Islet of Langerhans (tissue), 1 donor: ENCODE measurements at regions not wholly inside any gene's neighbourhood (a gene's known extent, or its start where the extent isn't known, plus 50 kb on each side); places are given as distances from the start of the nearest gene placed in this dataset.
"Not testable (repeated sequence)": the region's sequence is repeated elsewhere in the genome, so short reads cannot be mapped to it uniquely, and the experiment has no call there.

ENCODE experiments used
- FAIRE-seq: peaks from one replicate; lab custom pipeline; 2011; peaks lifted over from hg19 to GRCh38; lab: Jason Lieb, UNC

GRCh38 chr16:13471036-13471435 is 448.9 kb upstream of the ERCC4 start:
- no peak for FAIRE-seq

- FAIRE-seq: no peak
Observed at GRCh38 chr16:13478991-13479390, 441.0 kb upstream of the ERCC4 start.

- FAIRE-seq: no peak
Observed at GRCh38 chr16:13479549-13479948, 440.4 kb upstream of the ERCC4 start.

- no peak for FAIRE-seq
Observed at GRCh38 chr16:13480801-13481200, 439.2 kb upstream of the ERCC4 start.

- no peak for FAIRE-seq
Observed at GRCh38 chr16:13483121-13483520, 436.8 kb upstream of the ERCC4 start.

GRCh38 chr16:13489416-13489815 is 430.5 kb upstream of the ERCC4 start:
- not testable (repeated sequence) for FAIRE-seq

- no peak for FAIRE-seq
Observed at GRCh38 chr16:13492046-13492445, 427.9 kb upstream of the ERCC4 start.

- FAIRE-seq: no peak
Observed at GRCh38 chr16:13503960-13504635, 415.9 kb upstream of the ERCC4 start.

- no peak for FAIRE-seq
Observed at GRCh38 chr16:13507530-13507929, 412.4 kb upstream of the ERCC4 start.

GRCh38 chr16:13510425-13511151 is 409.4 kb upstream of the ERCC4 start:
- no peak for FAIRE-seq

- no peak for FAIRE-seq
Observed at GRCh38 chr16:13517841-13518240, 402.1 kb upstream of the ERCC4 start.

GRCh38 chr16:13519871-13520270 is 400.1 kb upstream of the ERCC4 start:
- no peak for FAIRE-seq

GRCh38 chr16:13521356-13521755 is 398.6 kb upstream of the ERCC4 start:
- FAIRE-seq: no peak

- no peak for FAIRE-seq
Observed at GRCh38 chr16:13527332-13527731, 392.6 kb upstream of the ERCC4 start.

- no peak for FAIRE-seq
Observed at GRCh38 chr16:13528691-13529090, 391.3 kb upstream of the ERCC4 start.

GRCh38 chr16:13529193-13529982 is 390.6 kb upstream of the ERCC4 start:
- no peak for FAIRE-seq

GRCh38 chr16:13540771-13541170 is 379.2 kb upstream of the ERCC4 start:
- no peak for FAIRE-seq

GRCh38 chr16:13542284-13542683 is 377.7 kb upstream of the ERCC4 start:
- FAIRE-seq: no peak

GRCh38 chr16:13543850-13544249 is 376.1 kb upstream of the ERCC4 start:
- no peak for FAIRE-seq

- FAIRE-seq: no peak
Observed at GRCh38 chr16:13545271-13545670, 374.7 kb upstream of the ERCC4 start.

GRCh38 chr16:13550254-13550653 is 369.7 kb upstream of the ERCC4 start:
- FAIRE-seq: no peak

- FAIRE-seq: no peak
Observed at GRCh38 chr16:13552062-13552959, 367.6 kb upstream of the ERCC4 start.
